ENCODE measurements at regions not wholly inside any gene's neighbourhood (a gene's known extent, or its start where the extent isn't known, plus 50 kb on each side); places are given as distances from the start of the nearest gene placed in this dataset.

DNA sequence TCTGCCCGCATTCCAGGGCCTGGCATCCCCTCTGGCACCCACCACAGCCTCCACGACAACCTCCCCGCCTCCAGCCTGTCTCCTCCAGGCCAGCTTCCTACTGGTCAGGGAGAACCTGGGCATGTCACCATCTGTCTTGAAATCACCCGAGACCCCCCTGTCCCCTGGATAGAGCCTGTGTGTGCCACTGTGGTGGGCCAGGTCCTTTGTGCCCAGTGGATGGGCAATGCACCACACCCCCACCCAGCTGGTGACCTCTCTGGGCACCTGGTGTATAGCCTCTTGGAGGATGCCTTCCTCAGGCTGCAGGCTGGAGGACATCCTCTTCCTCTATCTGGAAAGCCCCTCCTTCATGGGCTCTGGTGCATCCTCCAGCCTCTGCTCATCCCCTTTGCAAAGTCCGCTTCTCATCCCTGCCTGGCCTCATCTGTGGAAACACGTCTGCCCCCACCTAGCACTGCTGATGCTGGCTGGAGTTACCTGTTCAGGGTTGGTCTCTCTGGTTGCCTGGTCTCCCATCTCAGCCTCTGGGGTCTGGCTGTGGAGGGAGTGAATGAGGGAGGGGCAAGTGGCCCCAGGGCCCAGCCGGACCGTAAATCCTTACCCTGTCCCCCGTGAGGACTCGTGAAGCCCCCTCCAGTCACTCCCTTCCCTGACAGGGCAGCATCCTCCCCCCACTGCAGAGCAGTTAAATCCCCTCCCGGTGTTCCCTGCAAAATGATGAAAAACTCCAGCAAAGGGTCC, 589.6 kb downstream of the TBC1D22A start:
- H3K4me3 ChIP-seq (ENCODE audit: insufficient read depth, low read depth, low read length): no peak overlapping the region

More for the DNA sequence above, 589.6 kb downstream of the TBC1D22A start:
- Histone ChIP-seq H3K4ac (ENCODE audit: low read depth, low read length) (no peak overlapping the region), H2BK5ac (ENCODE audit: low read depth, low read length, poor library complexity, severe bottlenecking) (no peak overlapping the region), H3K4me2 (ENCODE audit: low read depth, low read length) (no peak overlapping the region), H3K56ac (ENCODE audit: extremely low read depth, insufficient read depth, low read length) (no peak overlapping the region), H4K20me1 (ENCODE audit: insufficient read depth, low read length) (no peaks in the 10 kb centered on the region), H3K14ac (replicated peaks; ENCODE audit: low read depth, low read length) (no peak overlapping the region), H3K27ac (ENCODE audit: insufficient read depth, low read length) (no peak overlapping the region), H3K4me1 (ENCODE audit: control insufficient read depth, insufficient read depth, low read length) (no peaks in the 10 kb centered on the region), H3K9me3 (ENCODE audit: control insufficient read depth, insufficient read depth, low read length) (peaks cover 7% of the 10 kb centered on the region), H2AK5ac (ENCODE audit: low read depth, low read length) (no peak overlapping the region), H3K27me3 (ENCODE audit: control insufficient read depth, insufficient read depth, low read length) (no peaks in the 10 kb centered on the region), H3K79me1 (ENCODE audit: low read depth in 1 of 2, low read length in 2 of 2) (no peaks in the 10 kb centered on the region), H3K9ac (ENCODE audit: low read depth, low read length) (no peak overlapping the region), H2AFZ (replicated peaks; ENCODE audit: low read length, poor library complexity) (no peak overlapping the region), H2BK20ac (ENCODE audit: low read depth, low read length) (no peak overlapping the region), H2AK9ac (replicated peaks; ENCODE audit: low read depth, low read length, poor library complexity) (no peak overlapping the region), H3K23ac (ENCODE audit: low read depth, low read length) (no peak overlapping the region), H2BK120ac (ENCODE audit: low read depth, low read length) (no peak overlapping the region), H4K91ac (ENCODE audit: insufficient read depth, low read depth, low read length) (no peak overlapping the region), H2BK15ac (ENCODE audit: low read depth, low read length) (no peak overlapping the region), H3K36me3 (ENCODE audit: control insufficient read depth, insufficient read depth, low read length) (no peaks in the 10 kb centered on the region), H3K9me1 (ENCODE audit: insufficient read depth, low read length) (no peaks in the 10 kb centered on the region), H4K5ac (ENCODE audit: low read depth, low read length) (no peak overlapping the region), H3K18ac (ENCODE audit: low read depth, low read length) (no peak overlapping the region), H4K8ac (ENCODE audit: low read depth in 2 of 2, low read length in 2 of 2) (no peak overlapping the region)
- TF ChIP-seq CHD1 (IDR thresholded peaks at IDR 0.05; ENCODE audit: low read depth, low read length): no peak
- TF ChIP-seq FOS (IDR thresholded peaks at IDR 0.05; ENCODE audit: low read depth, low read length): no peak
- no peak for TF ChIP-seq BHLHE40 (IDR thresholded peaks at IDR 0.05; ENCODE audit: low read depth, low read length)
- no peak for TF ChIP-seq CEBPB (IDR thresholded peaks at IDR 0.05; ENCODE audit: low read depth, low read length)
- TF ChIP-seq, protein P1, sequence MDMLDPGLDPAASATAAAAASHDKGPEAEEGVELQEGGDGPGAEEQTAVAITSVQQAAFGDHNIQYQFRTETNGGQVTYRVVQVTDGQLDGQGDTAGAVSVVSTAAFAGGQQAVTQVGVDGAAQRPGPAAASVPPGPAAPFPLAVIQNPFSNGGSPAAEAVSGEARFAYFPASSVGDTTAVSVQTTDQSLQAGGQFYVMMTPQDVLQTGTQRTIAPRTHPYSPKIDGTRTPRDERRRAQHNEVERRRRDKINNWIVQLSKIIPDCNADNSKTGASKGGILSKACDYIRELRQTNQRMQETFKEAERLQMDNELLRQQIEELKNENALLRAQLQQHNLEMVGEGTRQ (IDR thresholded peaks at IDR 0.05; ENCODE audit: low read depth, low read length): no peak
- no peak for TF ChIP-seq RFX5 (IDR thresholded peaks at IDR 0.05; ENCODE audit: low read depth, low read length)
- TF ChIP-seq SMC3 (IDR thresholded peaks at IDR 0.05; ENCODE audit: low read depth, low read length): no peak
- TF ChIP-seq, protein P2, sequence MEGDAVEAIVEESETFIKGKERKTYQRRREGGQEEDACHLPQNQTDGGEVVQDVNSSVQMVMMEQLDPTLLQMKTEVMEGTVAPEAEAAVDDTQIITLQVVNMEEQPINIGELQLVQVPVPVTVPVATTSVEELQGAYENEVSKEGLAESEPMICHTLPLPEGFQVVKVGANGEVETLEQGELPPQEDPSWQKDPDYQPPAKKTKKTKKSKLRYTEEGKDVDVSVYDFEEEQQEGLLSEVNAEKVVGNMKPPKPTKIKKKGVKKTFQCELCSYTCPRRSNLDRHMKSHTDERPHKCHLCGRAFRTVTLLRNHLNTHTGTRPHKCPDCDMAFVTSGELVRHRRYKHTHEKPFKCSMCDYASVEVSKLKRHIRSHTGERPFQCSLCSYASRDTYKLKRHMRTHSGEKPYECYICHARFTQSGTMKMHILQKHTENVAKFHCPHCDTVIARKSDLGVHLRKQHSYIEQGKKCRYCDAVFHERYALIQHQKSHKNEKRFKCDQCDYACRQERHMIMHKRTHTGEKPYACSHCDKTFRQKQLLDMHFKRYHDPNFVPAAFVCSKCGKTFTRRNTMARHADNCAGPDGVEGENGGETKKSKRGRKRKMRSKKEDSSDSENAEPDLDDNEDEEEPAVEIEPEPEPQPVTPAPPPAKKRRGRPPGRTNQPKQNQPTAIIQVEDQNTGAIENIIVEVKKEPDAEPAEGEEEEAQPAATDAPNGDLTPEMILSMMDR (conservative IDR thresholded peaks at IDR 0.05; ENCODE audit: low read depth, low read length): no peak
- no peak for TF ChIP-seq NFE2L2 (IDR thresholded peaks at IDR 0.05; ENCODE audit: low read depth, low read length)
- no peak for TF ChIP-seq MAZ (IDR thresholded peaks at IDR 0.05; ENCODE audit: borderline replicate concordance, low read depth, low read length)
- no peak for TF ChIP-seq POLR2A (IDR thresholded peaks at IDR 0.05; ENCODE audit: low read depth, low read length)
- no peak for TF ChIP-seq RCOR1 (IDR thresholded peaks at IDR 0.05; ENCODE audit: insufficient replicate concordance, low read length)
- no peak for TF ChIP-seq MAFK (IDR thresholded peaks at IDR 0.05; ENCODE audit: low read depth, low read length)
- no peak for TF ChIP-seq RAD21 (IDR thresholded peaks at IDR 0.05; ENCODE audit: low read length)
- TF ChIP-seq, protein P3, sequence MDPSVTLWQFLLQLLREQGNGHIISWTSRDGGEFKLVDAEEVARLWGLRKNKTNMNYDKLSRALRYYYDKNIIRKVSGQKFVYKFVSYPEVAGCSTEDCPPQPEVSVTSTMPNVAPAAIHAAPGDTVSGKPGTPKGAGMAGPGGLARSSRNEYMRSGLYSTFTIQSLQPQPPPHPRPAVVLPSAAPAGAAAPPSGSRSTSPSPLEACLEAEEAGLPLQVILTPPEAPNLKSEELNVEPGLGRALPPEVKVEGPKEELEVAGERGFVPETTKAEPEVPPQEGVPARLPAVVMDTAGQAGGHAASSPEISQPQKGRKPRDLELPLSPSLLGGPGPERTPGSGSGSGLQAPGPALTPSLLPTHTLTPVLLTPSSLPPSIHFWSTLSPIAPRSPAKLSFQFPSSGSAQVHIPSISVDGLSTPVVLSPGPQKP (IDR thresholded peaks at IDR 0.05; ENCODE audit: borderline replicate concordance, low read depth, low read length): no peak
- no peak for TF ChIP-seq MXI1 (IDR thresholded peaks at IDR 0.05; ENCODE audit: borderline replicate concordance, low read depth, low read length)
- CTCF ChIA-PET: no interaction called here
- dilution Hi-C loops (cut with HindIII; ENCODE audit: low sequenced_read_pairs, unreplicated experiment): no loop called here
- no TSS peak for BruUV-seq (replicated peaks)
- in situ Hi-C loops (cut with MboI; ENCODE audit: low sequenced_read_pairs): no loop called here
- intact Hi-C loops (cut with micrococcal nuclease): no loop called here
- DNase-seq (no peak), ATAC-seq (ENCODE audit: low read depth) (no peak)
- WGBS, 2 experiments (ENCODE audit: extremely low coverage in 2 of 2, insufficient read length in 1 of 2): 67% methylated on average over 2 of the region's 11 CpGs; no CpG with 5 or more reads in 1 of the 2 experiments
- POLR2A ChIA-PET (ENCODE audit: unreplicated experiment): no interaction called here

All from IMR-90 (cell line).